ENCODE measurements at regions not wholly inside any gene's neighbourhood (a gene's known extent, or its start where the extent isn't known, plus 50 kb on each side); places are given as distances from the start of the nearest gene placed in this dataset.

DNA sequence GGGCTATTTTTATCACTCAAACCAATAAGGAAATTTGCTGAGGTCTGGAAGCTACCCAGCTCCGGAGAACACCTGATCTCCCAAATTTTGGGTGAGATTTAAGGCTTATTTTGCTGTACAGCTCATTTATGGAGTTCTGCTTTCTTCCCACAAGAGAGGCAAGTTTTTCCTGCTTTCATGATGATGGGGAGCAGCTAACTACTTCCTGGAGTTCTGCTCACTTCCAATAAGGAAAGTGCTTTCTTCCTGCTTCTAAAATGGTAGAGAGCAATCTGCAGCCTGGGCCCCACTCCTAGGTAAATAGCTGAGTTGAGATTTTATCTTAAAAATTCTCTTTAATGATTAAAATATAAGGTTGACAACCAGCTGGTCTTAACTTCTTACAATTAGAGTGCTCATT is 606.0 kb upstream of the HTR2C start:
- TF ChIP-seq, protein P1, sequence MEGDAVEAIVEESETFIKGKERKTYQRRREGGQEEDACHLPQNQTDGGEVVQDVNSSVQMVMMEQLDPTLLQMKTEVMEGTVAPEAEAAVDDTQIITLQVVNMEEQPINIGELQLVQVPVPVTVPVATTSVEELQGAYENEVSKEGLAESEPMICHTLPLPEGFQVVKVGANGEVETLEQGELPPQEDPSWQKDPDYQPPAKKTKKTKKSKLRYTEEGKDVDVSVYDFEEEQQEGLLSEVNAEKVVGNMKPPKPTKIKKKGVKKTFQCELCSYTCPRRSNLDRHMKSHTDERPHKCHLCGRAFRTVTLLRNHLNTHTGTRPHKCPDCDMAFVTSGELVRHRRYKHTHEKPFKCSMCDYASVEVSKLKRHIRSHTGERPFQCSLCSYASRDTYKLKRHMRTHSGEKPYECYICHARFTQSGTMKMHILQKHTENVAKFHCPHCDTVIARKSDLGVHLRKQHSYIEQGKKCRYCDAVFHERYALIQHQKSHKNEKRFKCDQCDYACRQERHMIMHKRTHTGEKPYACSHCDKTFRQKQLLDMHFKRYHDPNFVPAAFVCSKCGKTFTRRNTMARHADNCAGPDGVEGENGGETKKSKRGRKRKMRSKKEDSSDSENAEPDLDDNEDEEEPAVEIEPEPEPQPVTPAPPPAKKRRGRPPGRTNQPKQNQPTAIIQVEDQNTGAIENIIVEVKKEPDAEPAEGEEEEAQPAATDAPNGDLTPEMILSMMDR (conservative IDR thresholded peaks at IDR 0.05; ENCODE audit: low read length), result no peak
- no peak for TF ChIP-seq EZH2phosphoT487 (IDR thresholded peaks at IDR 0.05; ENCODE audit: borderline replicate concordance, low read depth, low read length)
- POLR2A ChIA-PET, result no interaction called here
- Histone ChIP-seq H3K4me1 (ENCODE audit: insufficient read depth, low read length, poor library complexity, severe bottlenecking) (no peaks in the 10 kb centered on the region), H4K20me1 (ENCODE audit: insufficient read depth, low read length) (no peaks in the 10 kb centered on the region), H3K4me2 (ENCODE audit: low read length) (no peak overlapping the region), H3K9me3 (ENCODE audit: low read length) (no peaks in the 10 kb centered on the region), H3K36me3 (ENCODE audit: insufficient read depth, low read length) (no peaks in the 10 kb centered on the region), H3K9me2 (ENCODE audit: insufficient read depth, low read length) (no peaks in the 10 kb centered on the region), H3K79me2 (ENCODE audit: insufficient read depth, low read depth, low read length) (no peaks in the 10 kb centered on the region), H3K4me3 (ENCODE audit: low read depth, low read length, poor library complexity, severe bottlenecking) (no peak overlapping the region), H3K27ac (ENCODE audit: low read depth, low read length, poor library complexity, severe bottlenecking) (no peak overlapping the region), H2AFZ (ENCODE audit: low read length) (no peak overlapping the region)
- CTCF ChIA-PET (ENCODE audit: unreplicated experiment), result no interaction called here
- BruUV-seq (replicated peaks), result no TSS peak
- intact Hi-C loops (cut with micrococcal nuclease; ENCODE audit: unreplicated experiment), result no loop called here
- DNase-seq (ENCODE audit: low spot score), result no peak

DNA sequence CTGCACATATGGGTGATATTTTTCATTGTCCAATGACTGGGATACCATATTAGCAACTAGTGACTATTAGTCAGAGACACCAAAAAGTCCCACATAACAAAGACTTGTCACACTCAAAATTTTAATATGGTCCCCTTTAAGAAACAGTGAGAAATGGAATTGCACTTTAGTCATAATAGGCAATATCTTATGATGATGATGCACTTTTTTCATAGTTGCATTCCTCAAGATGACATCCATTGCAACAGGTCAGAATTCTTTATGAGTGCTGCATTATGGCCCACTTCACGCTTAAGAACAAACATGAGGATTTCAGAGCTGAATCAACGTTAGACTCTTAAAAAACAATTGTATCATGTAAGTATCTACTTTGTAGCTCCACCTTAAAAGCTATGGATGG is 608.4 kb upstream of the HTR2C start:
- H3K4me1 ChIP-seq (ENCODE audit: insufficient read depth, low read length, poor library complexity, severe bottlenecking), result no peaks in the 10 kb centered on the region
- no peak overlapping the region for H3K4me3 ChIP-seq (ENCODE audit: low read depth, low read length, poor library complexity, severe bottlenecking)
- TF ChIP-seq EZH2phosphoT487 (IDR thresholded peaks at IDR 0.05; ENCODE audit: borderline replicate concordance, low read depth, low read length), result no peak
- TF ChIP-seq, protein P1 (conservative IDR thresholded peaks at IDR 0.05; ENCODE audit: low read length), result no peak
- H3K9me2 ChIP-seq (ENCODE audit: insufficient read depth, low read length), result no peaks in the 10 kb centered on the region
- H4K20me1 ChIP-seq (ENCODE audit: insufficient read depth, low read length), result no peaks in the 10 kb centered on the region
- H2AFZ ChIP-seq (ENCODE audit: low read length), result no peak overlapping the region
- no peaks in the 10 kb centered on the region for H3K79me2 ChIP-seq (ENCODE audit: insufficient read depth, low read depth, low read length)
- BruUV-seq (replicated peaks), result no TSS peak
- intact Hi-C loops (cut with micrococcal nuclease; ENCODE audit: unreplicated experiment), result no loop called here
- H3K4me2 ChIP-seq (ENCODE audit: low read length), result no peak overlapping the region
- no peaks in the 10 kb centered on the region for H3K36me3 ChIP-seq (ENCODE audit: insufficient read depth, low read length)
- ChIA-PET CTCF (ENCODE audit: unreplicated experiment) (no interaction called here), POLR2A (interaction anchor here (0.7 kb wide), 1 partner anchor 256 kb away, joined by 4 read pairs; no protein-coding TSS in a partner anchor)
- no peak overlapping the region for H3K27ac ChIP-seq (ENCODE audit: low read depth, low read length, poor library complexity, severe bottlenecking)
- H3K9me3 ChIP-seq (ENCODE audit: low read length), result no peaks in the 10 kb centered on the region
- no peak for DNase-seq (ENCODE audit: low spot score)

DNA sequence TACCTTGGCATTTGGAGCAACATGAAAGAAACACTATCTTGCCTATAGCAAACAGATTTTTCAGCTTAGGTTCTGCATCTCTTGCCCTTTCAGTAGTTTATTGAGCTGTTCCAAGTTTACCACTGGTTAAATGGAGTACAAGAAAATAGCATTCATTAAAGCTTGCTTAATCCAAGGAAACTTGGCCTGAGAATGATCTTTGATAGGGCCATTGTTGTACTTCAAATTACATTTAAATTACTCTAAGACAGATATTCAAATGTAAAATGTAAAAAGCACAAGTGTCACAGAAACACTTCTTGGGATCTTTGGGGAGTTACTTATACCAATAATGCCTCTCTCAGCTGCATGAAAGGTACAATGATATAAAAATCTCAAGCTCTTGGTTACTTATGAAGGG is 609.0 kb upstream of the HTR2C start:
- Histone ChIP-seq H3K4me2 (ENCODE audit: low read length) (no peak overlapping the region), H3K27ac (ENCODE audit: low read depth, low read length, poor library complexity, severe bottlenecking) (no peak overlapping the region), H2AFZ (ENCODE audit: low read length) (no peak overlapping the region), H3K4me1 (ENCODE audit: insufficient read depth, low read length, poor library complexity, severe bottlenecking) (no peaks in the 10 kb centered on the region), H4K20me1 (ENCODE audit: insufficient read depth, low read length) (no peaks in the 10 kb centered on the region), H3K9me3 (ENCODE audit: low read length) (no peaks in the 10 kb centered on the region), H3K4me3 (ENCODE audit: low read depth, low read length, poor library complexity, severe bottlenecking) (no peak overlapping the region), H3K79me2 (ENCODE audit: insufficient read depth, low read depth, low read length) (no peaks in the 10 kb centered on the region), H3K36me3 (ENCODE audit: insufficient read depth, low read length) (no peaks in the 10 kb centered on the region), H3K9me2 (ENCODE audit: insufficient read depth, low read length) (no peaks in the 10 kb centered on the region)
- intact Hi-C loops (cut with micrococcal nuclease; ENCODE audit: unreplicated experiment), result no loop called here
- POLR2A ChIA-PET, result no interaction called here
- TF ChIP-seq EZH2phosphoT487 (IDR thresholded peaks at IDR 0.05; ENCODE audit: borderline replicate concordance, low read depth, low read length), result no peak
- TF ChIP-seq, protein P1 (conservative IDR thresholded peaks at IDR 0.05; ENCODE audit: low read length), result no peak
- DNase-seq (ENCODE audit: low spot score), result no peak
- CTCF ChIA-PET (ENCODE audit: unreplicated experiment), result no interaction called here
- BruUV-seq (replicated peaks), result no TSS peak

Measured in OCI-LY7 (cell line).